Activated CD4-positive, alpha-beta T cell treated with anti-CD3 and anti-CD28 coated beads for 36 hours (primary cell): ENCODE measurements at regions not wholly inside any gene's neighbourhood (a gene's known extent, or its start where the extent isn't known, plus 50 kb on each side); places are given as distances from the start of the nearest gene placed in this dataset.

Source experiments
- ATAC-seq: fragments of 200-7000 bp; cut with Tn5 transposase; one replicate; pipeline ENCODE4 v1.10.0; 2021; ENCODE audit warnings: mild to moderate bottlenecking, moderate library complexity
- CTCF ChIA-PET: fragments of 350-600 bp; sonication (Branson Sonifier 250); formaldehyde crosslinking; loops from one replicate; lab custom pipeline; 2021; ENCODE audit warnings: antibody characterized with exemption; lab: Charles Lee
- POLR2A ChIA-PET: fragments of 350-600 bp; sonication (Branson Sonifier 250); formaldehyde crosslinking; loops from one replicate; lab custom pipeline; 2021; ENCODE audit warnings: antibody characterized with exemption, inconsistent platforms; lab: Charles Lee
- DNase-seq: peaks from one replicate; pipeline ENCODE4 v3.0.0-alpha.2; 2020
- H3K27ac Mint-ChIP-seq: one replicate; pipeline ENCODE4 v1.8.0; 2021; ENCODE audit warnings: mixed read lengths
- H3K27me3 Mint-ChIP-seq: one replicate; pipeline ENCODE4 v1.8.0; 2021; ENCODE audit warnings: mixed read lengths
- H3K36me3 Mint-ChIP-seq: one replicate; pipeline ENCODE4 v1.8.0; 2021; ENCODE audit warnings: low read depth, mixed read lengths
- H3K4me1 Mint-ChIP-seq: one replicate; pipeline ENCODE4 v1.8.0; 2021; ENCODE audit warnings: mixed read lengths
- H3K4me3 Mint-ChIP-seq: one replicate; pipeline ENCODE4 v1.8.0; 2021; ENCODE audit warnings: mild to moderate bottlenecking, moderate library complexity, mixed read lengths
- H3K9me3 Mint-ChIP-seq: one replicate; pipeline ENCODE4 v1.8.0; 2021; ENCODE audit warnings: low read depth, mixed read lengths
- intact Hi-C, 2 experiments: fragments of 100-400 bp; cut with DNase I in 1 of 2; cut with micrococcal nuclease in 1 of 2; formaldehyde crosslinking; loops; one replicate each; pipeline versions ENCODE4 v1.14.2 to v1.15.1; 2022 to 2024; cut with DNase I, micrococcal nuclease

DNA sequence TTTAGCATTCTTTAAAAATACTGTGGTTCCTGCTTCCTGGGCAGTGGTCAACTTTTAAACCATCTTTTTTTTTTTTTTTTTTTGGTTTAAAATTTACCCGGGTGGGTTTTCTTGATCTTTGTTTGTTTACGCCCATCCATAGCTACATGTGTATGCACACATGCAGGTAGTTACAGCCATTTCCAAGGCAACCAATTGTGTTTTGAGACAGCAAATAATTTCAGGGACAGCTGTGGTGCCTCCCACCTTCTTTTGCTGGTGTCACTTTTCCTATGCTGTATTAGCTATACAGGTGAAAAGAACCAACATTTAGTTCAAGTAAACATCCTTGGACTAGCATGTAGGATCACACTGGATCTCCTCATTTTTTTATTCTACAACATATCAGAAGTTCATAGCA lies 52.0 kb upstream of the PSMA6 start:
- Mint-ChIP-seq H3K4me1 (peaks cover 6% of the 10 kb centered on the region), H3K27me3 (no peaks in the 10 kb centered on the region), H3K36me3 (peaks cover 6% of the 10 kb centered on the region), H3K27ac (no peak overlapping the region), H3K4me3 (no peak overlapping the region), H3K9me3 (no peaks in the 10 kb centered on the region)
- POLR2A ChIA-PET = no interaction called here
- CTCF ChIA-PET = interaction anchor here (0.7 to 2.3 kb wide), 3 partner anchors 11 to 128 kb away, joined by 3 to 11 read pairs (median 3); no protein-coding TSS in a partner anchor
- ATAC-seq = no peak
- no peak for DNase-seq
- intact Hi-C loops = no loop called here
